ENCODE measurements at regions not wholly inside any gene's neighbourhood (a gene's known extent, or its start where the extent isn't known, plus 50 kb on each side); places are given as distances from the start of the nearest gene placed in this dataset.

- TF ChIP-seq, protein P1, sequence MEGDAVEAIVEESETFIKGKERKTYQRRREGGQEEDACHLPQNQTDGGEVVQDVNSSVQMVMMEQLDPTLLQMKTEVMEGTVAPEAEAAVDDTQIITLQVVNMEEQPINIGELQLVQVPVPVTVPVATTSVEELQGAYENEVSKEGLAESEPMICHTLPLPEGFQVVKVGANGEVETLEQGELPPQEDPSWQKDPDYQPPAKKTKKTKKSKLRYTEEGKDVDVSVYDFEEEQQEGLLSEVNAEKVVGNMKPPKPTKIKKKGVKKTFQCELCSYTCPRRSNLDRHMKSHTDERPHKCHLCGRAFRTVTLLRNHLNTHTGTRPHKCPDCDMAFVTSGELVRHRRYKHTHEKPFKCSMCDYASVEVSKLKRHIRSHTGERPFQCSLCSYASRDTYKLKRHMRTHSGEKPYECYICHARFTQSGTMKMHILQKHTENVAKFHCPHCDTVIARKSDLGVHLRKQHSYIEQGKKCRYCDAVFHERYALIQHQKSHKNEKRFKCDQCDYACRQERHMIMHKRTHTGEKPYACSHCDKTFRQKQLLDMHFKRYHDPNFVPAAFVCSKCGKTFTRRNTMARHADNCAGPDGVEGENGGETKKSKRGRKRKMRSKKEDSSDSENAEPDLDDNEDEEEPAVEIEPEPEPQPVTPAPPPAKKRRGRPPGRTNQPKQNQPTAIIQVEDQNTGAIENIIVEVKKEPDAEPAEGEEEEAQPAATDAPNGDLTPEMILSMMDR (conservative IDR thresholded peaks at IDR 0.05), result no peak
- peak overlapping the region; percentile 18 for H3K27ac ChIP-seq
Observed at GRCh38 chr21:35243171-35243570, 194.1 kb upstream of the RUNX1 start.

- TF ChIP-seq, protein P1 (conservative IDR thresholded peaks at IDR 0.05), result no peak
Observed at GRCh38 chr21:35239811-35240219, 190.7 kb upstream of the RUNX1 start.

GRCh38 chr21:35238119-35238518 is 189.0 kb upstream of the RUNX1 start:
- TF ChIP-seq, protein P1 (conservative IDR thresholded peaks at IDR 0.05), result no peak
- H3K27ac ChIP-seq, result no peak overlapping the region

More at GRCh38 chr21:35239811-35240219, 190.7 kb upstream of the RUNX1 start:
- H3K27ac ChIP-seq, result no peak overlapping the region

- TF ChIP-seq, protein P1 (conservative IDR thresholded peaks at IDR 0.05), result no peak
- no peak overlapping the region for H3K27ac ChIP-seq
Observed at GRCh38 chr21:35237287-35237686, 188.2 kb upstream of the RUNX1 start.

DNA sequence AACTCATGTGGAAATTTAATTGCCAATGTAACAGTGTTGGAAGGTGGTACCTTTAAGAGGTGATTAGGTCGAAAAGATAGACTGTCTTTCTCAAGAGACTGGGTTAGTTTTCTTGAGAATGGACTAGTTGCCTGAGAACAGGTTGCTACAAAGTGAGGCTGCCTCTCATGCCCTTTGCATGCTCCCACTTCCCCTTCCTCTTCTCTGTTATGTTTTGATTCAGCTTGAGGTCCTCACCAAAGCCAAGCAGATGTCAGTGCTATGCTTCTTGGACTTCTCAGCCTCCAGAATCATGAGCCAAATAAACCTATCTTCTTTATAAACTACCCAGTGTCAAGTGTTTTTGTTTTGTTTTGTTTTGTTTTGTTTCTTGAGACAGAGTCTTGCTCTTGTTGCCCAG is 187.0 kb upstream of the RUNX1 start:
- TF ChIP-seq, protein P1 (conservative IDR thresholded peaks at IDR 0.05), result no peak
- H3K27ac ChIP-seq, result no peak overlapping the region

GRCh38 chr21:35234725-35235124 is 185.6 kb upstream of the RUNX1 start:
- H3K27ac ChIP-seq, result no peak overlapping the region
- TF ChIP-seq, protein P1 (conservative IDR thresholded peaks at IDR 0.05), result no peak

GRCh38 chr21:35233756-35234155 is 184.7 kb upstream of the RUNX1 start:
- no peak overlapping the region for H3K27ac ChIP-seq

More at GRCh38 chr21:35233756-35234155, 184.7 kb upstream of the RUNX1 start:
- TF ChIP-seq, protein P1 (conservative IDR thresholded peaks at IDR 0.05), result no peak

All from VCaP (cell line).